Suppressor macrophage (primary cell): ENCODE measurements at regions not wholly inside any gene's neighbourhood (a gene's known extent, or its start where the extent isn't known, plus 50 kb on each side); places are given as distances from the start of the nearest gene placed in this dataset.

Source experiments
- DNase-seq, 4 experiments: peaks; one replicate each; pipeline ENCODE4 v3.0.0-alpha.2; 2020 to 2022

DNA sequence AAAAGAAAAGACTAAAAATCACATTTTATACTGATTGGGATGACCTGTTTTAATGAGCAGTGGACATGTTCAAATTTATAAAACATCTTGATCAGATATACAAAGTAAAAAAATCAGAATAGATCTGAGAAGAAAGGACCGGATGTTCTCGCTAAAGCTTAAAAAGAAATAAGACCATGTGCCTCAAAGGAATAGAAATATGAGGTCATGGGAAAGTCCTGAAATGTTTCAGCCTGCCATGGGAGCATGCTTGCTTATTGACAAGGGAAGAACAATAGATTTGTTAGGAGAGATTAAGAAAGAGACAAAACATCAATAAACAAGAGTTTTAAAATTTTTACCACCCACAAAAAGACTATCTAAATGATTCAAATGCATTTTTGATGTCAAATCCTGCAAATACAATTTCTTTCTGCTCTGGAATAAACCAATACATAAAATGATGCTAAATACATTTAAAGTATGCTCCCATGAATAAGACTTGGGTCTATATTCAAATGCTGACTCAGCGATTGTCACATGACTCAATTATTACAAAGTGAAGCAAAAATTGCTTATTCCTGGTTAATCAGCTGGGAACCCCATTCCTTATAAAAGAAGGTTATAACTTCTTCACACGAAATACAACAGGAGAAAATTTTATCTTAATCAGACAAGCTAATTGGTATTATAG, 633.9 kb upstream of the PKDCC start:
- no peak for DNase-seq

- DNase-seq: peak; percentile 60 to 82 (median 67)
Observed at GRCh38 chr2:41414486-41415230, 633.2 kb upstream of the PKDCC start.

DNA sequence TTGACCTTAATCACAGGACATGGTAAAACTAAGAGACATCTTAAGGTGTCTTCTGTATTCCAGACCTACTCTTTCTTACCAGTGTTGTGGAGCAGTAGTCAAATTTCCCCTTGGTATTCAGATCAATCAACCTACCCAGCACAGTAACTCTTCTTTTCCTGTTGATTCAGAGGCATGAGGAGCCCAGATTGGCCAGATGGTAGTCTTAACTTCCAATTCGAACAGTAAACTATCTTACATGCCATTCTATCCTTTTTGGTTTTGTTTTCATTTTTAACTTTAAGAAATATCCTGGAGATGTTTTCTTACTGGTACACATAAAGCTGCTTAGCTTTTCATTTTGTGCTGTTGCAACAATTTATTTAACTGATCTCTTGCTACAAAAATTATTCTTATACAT, 630.3 kb upstream of the PKDCC start:
- DNase-seq: no peak

DNA sequence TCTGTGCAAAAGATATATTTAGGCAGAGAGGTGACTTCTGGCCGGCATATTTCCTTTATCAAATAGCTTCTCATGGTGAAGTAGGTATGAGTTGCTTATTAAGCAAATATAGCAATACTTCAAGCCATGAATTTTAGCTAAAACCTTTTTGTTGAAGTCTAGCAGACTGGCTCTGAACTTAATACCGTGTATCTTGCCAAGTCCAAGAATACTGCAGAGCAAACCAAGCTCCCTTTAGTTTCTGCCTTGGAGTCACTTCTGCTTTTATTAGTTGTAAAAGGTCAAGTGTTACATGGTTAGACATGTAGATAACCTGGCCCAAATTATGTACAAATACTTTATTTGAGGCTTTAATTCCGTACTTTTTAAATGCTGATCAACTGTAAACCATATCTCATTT, 627.6 kb upstream of the PKDCC start:
- DNase-seq: no peak

DNA sequence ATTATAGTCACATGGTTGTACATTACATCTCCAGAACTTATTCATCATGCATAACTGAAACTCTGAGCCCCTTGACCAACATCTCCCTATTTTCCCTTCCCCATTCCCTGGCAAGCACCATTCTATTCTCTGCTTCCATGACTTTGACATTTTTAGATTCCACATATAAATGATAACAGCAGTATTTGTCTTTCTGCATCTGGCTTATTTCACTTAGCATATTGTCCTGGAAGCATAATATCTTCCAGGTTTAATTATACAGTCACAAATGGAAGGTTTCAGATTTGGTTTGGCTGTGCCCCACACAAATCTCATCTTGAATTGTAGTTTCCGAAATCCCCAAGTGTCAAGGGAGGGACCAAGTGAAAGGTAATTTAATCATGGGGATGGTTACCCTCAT, 626.9 kb upstream of the PKDCC start:
- DNase-seq: no peak

DNA sequence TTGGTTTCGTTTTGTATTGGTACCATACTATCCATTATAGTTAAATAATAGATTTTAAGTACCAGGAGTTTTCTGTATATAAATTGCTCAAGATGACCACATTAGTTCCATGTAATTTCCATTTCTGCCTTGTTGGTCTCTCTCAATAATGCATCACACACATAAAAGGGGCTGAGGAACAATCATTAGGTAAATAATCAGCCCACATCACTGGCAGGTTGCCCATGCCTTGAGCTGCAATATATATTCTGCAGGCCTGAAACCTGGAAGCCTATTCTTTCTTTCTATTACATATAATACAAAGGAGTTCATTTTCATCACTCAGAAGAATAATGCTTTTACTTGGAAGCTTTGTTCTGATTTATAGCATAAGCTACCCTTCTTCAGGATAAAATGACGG, 616.1 kb upstream of the PKDCC start:
- DNase-seq: no peak

- DNase-seq: no peak
Observed at GRCh38 chr2:41432459-41432858, 615.4 kb upstream of the PKDCC start.

DNA sequence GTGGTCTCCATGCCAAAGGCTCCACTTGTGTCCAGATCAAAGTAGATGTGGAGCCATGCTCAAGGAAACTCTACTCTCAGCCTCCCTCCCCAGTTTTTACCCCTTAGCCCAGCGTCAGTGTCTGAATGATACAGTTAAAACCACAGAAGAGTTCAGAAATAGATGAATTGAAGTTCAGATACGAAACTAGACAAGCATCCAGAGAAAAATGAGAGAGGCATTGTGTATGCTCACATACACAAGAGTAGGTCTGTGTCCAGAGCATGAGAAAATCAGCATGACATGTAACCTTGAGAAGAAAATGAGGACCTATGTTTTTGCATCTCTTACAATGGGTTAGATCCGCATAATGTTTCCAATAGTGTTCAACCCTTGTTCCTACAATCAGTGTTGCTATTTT, 612.8 kb upstream of the PKDCC start:
- DNase-seq: no peak

GRCh38 chr2:41441958-41442357, 605.9 kb upstream of the PKDCC start:
- DNase-seq: no peak

DNA sequence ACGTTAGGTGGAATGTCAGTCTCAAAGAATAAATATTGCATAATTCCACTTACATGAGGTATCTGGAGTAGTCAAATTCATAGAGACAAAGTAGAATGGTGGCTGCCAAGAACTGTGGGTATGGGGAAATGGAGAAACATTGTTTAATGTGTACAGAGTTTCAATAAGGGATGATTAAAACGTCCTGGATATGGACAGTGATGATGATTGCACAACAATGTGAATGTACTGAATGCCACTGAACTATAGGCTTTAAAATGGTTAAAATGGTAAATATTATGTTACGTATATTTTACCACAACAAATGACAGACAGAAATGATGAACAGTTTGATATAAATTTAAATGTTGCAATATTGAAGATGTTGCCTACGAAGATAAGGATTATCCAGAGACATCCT, 602.0 kb upstream of the PKDCC start:
- DNase-seq: no peak

GRCh38 chr2:41446266-41446665, 601.6 kb upstream of the PKDCC start:
- no peak for DNase-seq

- no peak for DNase-seq
Observed at GRCh38 chr2:41448221-41448620, 599.6 kb upstream of the PKDCC start.

- DNase-seq: no peak
Observed at GRCh38 chr2:41457026-41457425, 590.8 kb upstream of the PKDCC start.

- no peak for DNase-seq
Observed at GRCh38 chr2:41460661-41461060, 587.2 kb upstream of the PKDCC start.

DNA sequence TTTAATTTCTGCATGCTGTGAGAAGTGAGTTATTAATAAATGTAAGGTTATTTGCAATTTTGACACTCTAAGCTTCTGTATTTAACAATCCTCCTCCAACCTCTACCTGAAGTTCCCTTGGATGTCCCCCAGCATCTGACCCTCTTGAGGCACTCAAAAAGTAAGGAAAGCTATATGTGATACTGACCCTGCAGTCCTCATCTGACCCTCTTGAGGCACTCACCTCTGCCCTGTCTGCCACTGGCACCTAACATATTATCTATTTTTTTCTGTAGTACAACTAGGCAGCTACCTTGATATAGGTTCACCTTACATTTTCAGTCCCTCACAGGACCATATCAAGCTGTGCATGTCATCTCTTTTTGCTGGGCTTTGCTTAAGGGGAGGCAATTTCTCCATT, 583.4 kb upstream of the PKDCC start:
- DNase-seq: no peak

GRCh38 chr2:41475959-41476358, 571.9 kb upstream of the PKDCC start:
- DNase-seq: peak; percentile 9 to 79 (median 42)

DNA sequence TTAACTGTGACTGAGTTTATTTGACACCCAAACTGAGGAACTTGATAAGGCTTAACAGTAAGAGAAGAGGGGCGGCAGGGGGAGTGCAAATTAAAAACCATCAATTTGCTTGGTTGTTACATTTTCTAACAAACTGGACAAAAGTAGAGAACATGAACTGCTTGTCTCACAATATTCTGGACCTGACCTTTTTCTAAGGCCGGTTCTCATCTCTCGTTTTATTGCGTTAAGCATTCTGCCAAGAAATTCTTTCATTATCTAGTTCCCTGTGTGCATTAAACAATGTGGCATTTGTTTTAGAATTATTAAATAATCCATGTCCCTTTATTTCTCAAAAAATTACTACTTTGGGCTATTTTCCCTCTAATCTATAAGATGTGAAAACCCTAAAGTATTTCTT, 565.2 kb upstream of the PKDCC start:
- DNase-seq: no peak

- no peak for DNase-seq
Observed at GRCh38 chr2:41483226-41483625, 564.6 kb upstream of the PKDCC start.

DNA sequence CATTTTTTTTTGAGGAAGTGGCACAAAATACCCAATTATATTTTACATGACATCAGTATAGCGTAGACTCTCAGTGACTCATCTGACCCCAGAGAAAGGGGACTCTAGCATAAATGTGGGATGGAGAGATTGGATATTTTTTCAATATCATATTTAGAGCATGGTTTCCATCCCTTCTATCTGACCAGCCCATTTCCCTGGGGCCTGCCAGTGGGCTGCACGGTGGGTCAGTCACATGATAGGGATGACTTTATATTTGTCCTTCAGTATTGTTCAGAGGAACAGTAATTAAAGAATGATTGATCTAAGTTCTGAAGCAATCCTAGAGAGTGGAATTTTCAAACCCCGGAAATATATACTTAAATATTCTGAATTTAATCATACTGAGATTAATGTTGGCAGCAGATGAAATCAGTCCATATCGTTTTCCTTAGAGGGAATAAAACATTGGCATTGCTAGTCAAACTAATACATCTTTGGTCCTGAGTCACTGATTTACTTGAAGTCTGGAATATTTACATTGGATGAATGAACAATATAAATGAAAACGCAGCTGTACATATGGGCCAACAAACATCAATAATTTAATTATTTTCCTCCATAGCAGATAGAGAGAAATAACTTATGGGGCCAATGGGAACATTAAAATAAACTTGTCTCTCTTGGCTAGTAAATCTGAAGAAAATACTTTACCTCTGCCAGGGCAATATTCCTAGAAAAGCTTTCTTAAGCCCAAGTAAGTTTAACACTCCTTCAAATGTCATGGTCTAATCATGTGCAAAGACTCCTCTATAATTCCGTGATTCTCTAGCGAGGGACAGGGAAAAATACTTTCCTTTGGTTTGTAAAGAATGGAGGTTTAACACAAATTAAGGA, 563.6 kb upstream of the PKDCC start:
- DNase-seq: no peak

DNA sequence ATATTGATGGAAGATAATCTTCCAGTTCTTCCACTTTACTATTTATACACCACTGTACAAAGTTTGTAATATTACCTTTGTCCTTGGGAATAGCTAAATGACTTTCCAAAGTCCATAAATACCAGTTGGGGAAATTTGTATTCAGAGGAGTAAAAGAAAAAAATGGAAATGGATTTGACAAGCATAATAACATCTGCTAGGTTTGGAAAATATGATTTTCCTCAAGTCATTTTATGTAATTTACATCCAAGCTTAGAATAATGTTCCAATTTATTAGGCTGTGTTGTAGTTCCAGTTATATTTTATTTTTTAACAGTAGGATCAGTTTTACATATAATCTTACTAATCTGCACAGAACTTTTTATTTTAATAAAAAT, 563.0 kb upstream of the PKDCC start:
- no peak for DNase-seq

DNA sequence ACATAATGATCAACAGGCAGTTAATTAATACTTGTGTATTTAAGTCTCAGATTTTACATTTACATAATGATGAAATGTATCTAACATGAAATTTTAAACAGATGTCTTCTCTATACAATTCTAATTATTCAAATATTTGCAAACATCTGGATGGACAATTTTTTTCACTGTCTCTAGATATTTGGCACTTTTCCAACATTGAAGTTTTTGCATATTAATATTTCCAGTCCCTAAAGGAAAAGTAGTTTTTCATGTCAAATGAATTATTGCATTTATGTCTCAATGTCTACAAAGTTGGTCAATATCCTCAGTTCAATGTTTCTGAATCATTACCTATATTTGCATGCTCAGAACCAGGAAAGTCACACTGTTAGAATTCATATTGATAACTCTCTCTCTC, 560.9 kb upstream of the PKDCC start:
- DNase-seq: no peak

DNA sequence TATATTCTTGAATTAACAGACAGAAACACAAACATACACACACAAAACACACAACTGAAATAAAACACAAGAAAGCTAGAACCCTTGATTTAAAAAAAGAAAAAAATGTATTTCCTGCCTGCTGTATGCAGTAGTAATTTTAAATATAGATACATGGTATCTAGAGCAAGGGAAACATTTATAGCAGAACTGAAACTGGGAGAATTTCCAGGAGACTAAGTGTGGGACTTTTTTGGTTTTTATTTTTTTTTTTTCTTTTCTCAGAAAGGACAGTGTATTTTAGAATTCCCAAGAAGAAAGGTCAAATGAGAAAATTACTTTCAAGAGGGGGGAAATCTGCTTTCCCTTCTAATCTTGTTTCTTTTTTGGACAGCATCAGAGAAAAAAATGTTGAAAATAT, 558.9 kb upstream of the PKDCC start:
- peak in 3 of 4 experiments; percentile 4 to 61 (median 43) for DNase-seq

DNA sequence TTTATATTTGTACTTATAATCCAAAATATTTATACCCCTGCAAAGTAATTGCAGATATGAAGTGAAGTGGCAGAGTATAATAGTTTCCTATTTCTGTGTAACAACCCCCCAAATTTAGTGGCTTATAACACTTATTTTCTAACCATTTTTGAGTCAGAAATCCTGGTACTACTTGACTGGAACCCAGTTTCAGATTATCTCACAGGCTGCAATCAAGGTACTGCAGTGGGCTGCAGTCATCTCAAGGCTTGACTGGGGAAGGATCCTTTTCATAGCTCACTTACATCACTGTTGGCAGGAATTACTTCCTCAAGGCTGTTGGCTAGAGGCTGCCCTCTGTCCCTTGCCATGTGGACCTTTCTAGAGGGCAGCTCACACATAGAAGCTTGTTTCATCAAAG, 558.2 kb upstream of the PKDCC start:
- DNase-seq: peak in 1 of 4 experiments; percentile 15

DNA sequence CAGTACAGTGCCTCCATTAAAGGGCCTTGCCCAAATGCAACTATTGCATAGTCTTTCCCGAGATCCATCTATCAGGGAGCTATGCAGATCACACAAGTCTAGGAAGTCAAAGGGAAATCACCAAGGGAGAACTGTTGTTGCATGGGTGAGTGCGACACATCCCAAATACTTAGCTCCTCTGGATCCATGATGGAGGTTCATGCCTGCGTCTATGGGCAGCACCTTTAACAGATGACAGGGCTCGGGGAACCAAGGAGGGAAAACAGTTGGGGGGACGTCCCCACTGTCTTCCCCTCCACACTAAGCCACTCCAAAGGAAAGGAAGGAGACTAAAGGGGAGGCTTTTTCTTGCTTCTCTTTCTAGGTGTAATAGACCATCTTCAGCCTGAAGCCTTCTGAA, 552.8 kb upstream of the PKDCC start:
- peak in 1 of 4 experiments; percentile 10 for DNase-seq
